HG03045 (cell line): ENCODE measurements at regions not wholly inside any gene's neighbourhood (a gene's known extent, or its start where the extent isn't known, plus 50 kb on each side); places are given as distances from the start of the nearest gene placed in this dataset.
"Not testable (repeated sequence)": the region's sequence is repeated elsewhere in the genome, so short reads cannot be mapped to it uniquely, and the experiment has no call there.

ENCODE experiments used
- ATAC-seq: cut with Tn5 transposase; IDR thresholded peaks from one replicate; pipeline ENCODE4 v1.9.1; 2021; ENCODE audit warnings: mild to moderate bottlenecking, moderate library complexity; ENCODE audit not compliant: unreplicated experiment

GRCh38 chr21:17738176-17738953 is 80.8 kb downstream of the C21orf91 start:
- ATAC-seq = no peak

- ATAC-seq = no peak
These were observed 83.1 kb downstream of the C21orf91 start for GRCh38 chr21:17736072-17736471.

GRCh38 chr21:17733209-17733608 is 85.9 kb downstream of the C21orf91 start:
- no peak for ATAC-seq

- ATAC-seq = no peak
These were observed 86.8 kb downstream of the C21orf91 start for GRCh38 chr21:17732306-17732705.

GRCh38 chr21:17731554-17731953 is 87.6 kb downstream of the C21orf91 start:
- no peak for ATAC-seq

GRCh38 chr21:17730782-17731181 is 88.4 kb downstream of the C21orf91 start:
- no peak for ATAC-seq

GRCh38 chr21:17729455-17729854 is 89.7 kb downstream of the C21orf91 start:
- no peak for ATAC-seq

GRCh38 chr21:17727361-17727760 is 91.8 kb downstream of the C21orf91 start:
- no peak for ATAC-seq

GRCh38 chr21:17726047-17726829 is 92.9 kb downstream of the C21orf91 start:
- no peak for ATAC-seq

- no peak for ATAC-seq
These were observed 93.8 kb downstream of the C21orf91 start for GRCh38 chr21:17725339-17725738.

GRCh38 chr21:17712887-17713286 is 100.2 kb upstream of the BTG3 start:
- ATAC-seq = no peak

- ATAC-seq = no peak
These were observed 99.2 kb upstream of the BTG3 start for GRCh38 chr21:17711896-17712295.

GRCh38 chr21:17709266-17709611 is 96.5 kb upstream of the BTG3 start:
- peak; percentile 99 for ATAC-seq

GRCh38 chr21:17708522-17709265 is 96.0 kb upstream of the BTG3 start:
- peak; percentile 28 for ATAC-seq

- peak; percentile 53 for ATAC-seq
These were observed 87.0 kb upstream of the BTG3 start for GRCh38 chr21:17699524-17700189.

- ATAC-seq = no peak
These were observed 84.8 kb upstream of the BTG3 start for GRCh38 chr21:17697473-17697872.

- not testable (repeated sequence) for ATAC-seq
These were observed 81.7 kb upstream of the BTG3 start for GRCh38 chr21:17694416-17694815.

- no peak for ATAC-seq
These were observed 81.1 kb upstream of the BTG3 start for GRCh38 chr21:17693801-17694200.

- no peak for ATAC-seq
These were observed 77.4 kb upstream of the BTG3 start for GRCh38 chr21:17690078-17690494.

GRCh38 chr21:17688912-17689874 is 76.5 kb upstream of the BTG3 start:
- ATAC-seq = no peak
